Pancreas (tissue), 10 donors: ENCODE measurements at regions not wholly inside any gene's neighbourhood (a gene's known extent, or its start where the extent isn't known, plus 50 kb on each side); places are given as distances from the start of the nearest gene placed in this dataset.

Experiments
- ATAC-seq, 4 donors: fragments of 200-7000 bp; cut with Tn5 transposase; one replicate each; pipeline versions ENCODE4 v1.8.0 to v1.9.1; 2020; ENCODE audit warnings: mild to moderate bottlenecking in 4 of 4, moderate library complexity in 4 of 4
- DNase-seq, 6 donors: peaks; one replicate each; pipeline ENCODE4 v3.0.0-alpha.2; 2020
- FAIRE-seq: peaks from 2 replicates; lab custom pipeline; 2012; peaks lifted over from hg19 to GRCh38; lab: Jason Lieb, UNC
- H3K27ac ChIP-seq, 4 donors: fragments of 200-600 bp; sonication (generic); 1 replicate in 3 of 4; 2 replicates in 1 of 4; pipeline versions ENCODE4 v1.5.0 to v1.8.0; 2020
- H3K27me3 ChIP-seq, 4 donors: fragments of 200-600 bp; one replicate each; pipeline ENCODE4 v1.8.0; 2021
- H3K36me3 ChIP-seq, 3 donors: fragments of 200-600 bp; sonication (generic) in 1 of 3; one replicate each; pipeline versions ENCODE4 v1.5.0 to v1.8.0; 2020 to 2021
- H3K4me1 ChIP-seq, 3 donors: fragments of 200-600 bp; one replicate each; pipeline ENCODE4 v1.8.0; 2021
- H3K4me3 ChIP-seq, 4 donors: fragments of 200-600 bp; sonication (generic) in 2 of 4; one replicate each; pipeline versions ENCODE4 v1.5.0 to v1.8.0; 2020 to 2021
- H3K9me3 ChIP-seq, 4 donors: fragments of 200-600 bp; one replicate each; pipeline ENCODE4 v1.8.0; 2021
- CTCF ChIP-seq, 4 donors: fragments of 200-600 bp; sonication (generic) in 3 of 4; IDR thresholded peaks; one replicate each; pipeline versions ENCODE4 v1.5.0 to v1.8.0; 2021; ENCODE audit warnings: antibody characterized with exemption in 4 of 4
- WGBS, 2 donors: extraction: QIAGEN DNeasy Blood & Tissue Kit; methylation state at CpG; one replicate each; pipeline ENCODE4 v1.1.7; 2013; 5-methylcytosine and 5-hydroxymethylcytosine counted together
- intact Hi-C, 3 donors: fragments of 100-400 bp; cut with DNase I; formaldehyde crosslinking; loops; one replicate each; pipeline versions ENCODE4 v1.11.1 to v1.14.2; 2022
- donor health status: healthy with polysubstance abuse.
- donor health status: DM: no; HTN: no; CAD: no; lungs with moderate emphysema.
- donor health status: DM: no; HTN: no; CAD: no.
- donor health status: control.
- donor health status: control.
- donor health status: Bipolar disorder and iron deficiency.
- donor health status: DM: yes; HTN: yes; CAD: no.
- donor health status: DM: no; HTN: no; CAD: no.
- donor health status: DM: no; HTN: no; CAD: no.
- donor health status: DM: yes; HTN: yes; CAD: no.

GRCh38 chr3:18216996-18217395, 208.1 kb downstream of the SATB1 start:
- FAIRE-seq (no peak), DNase-seq (no peak), ATAC-seq (no peak)
- 63 to 66% methylated on average over 3 of the region's 3 CpGs for whole genome bisulfite sequencing, 2 donors
- TF ChIP-seq CTCF (IDR thresholded peaks at IDR 0.05): no peak
- no peak overlapping the region for H3K27ac ChIP-seq
- H3K4me3 ChIP-seq: no peak overlapping the region
- peaks cover 0 to 4% (median 0%) of the 10 kb centered on the region in 3 donors for H3K4me1 ChIP-seq
- no peaks in the 10 kb centered on the region for H3K9me3 ChIP-seq
- intact Hi-C loops: no loop called here
- H3K27me3 ChIP-seq: no peaks in the 10 kb centered on the region
- no peaks in the 10 kb centered on the region for H3K36me3 ChIP-seq

GRCh38 chr3:18215639-18216038, 209.5 kb downstream of the SATB1 start:
- no peak overlapping the region for H3K27ac ChIP-seq
- intact Hi-C loops: no loop called here
- H3K4me1 ChIP-seq: peaks cover 0 to 4% (median 0%) of the 10 kb centered on the region in 3 donors
- DNase-seq (no peak), FAIRE-seq (no peak), ATAC-seq (no peak)
- H3K36me3 ChIP-seq: no peaks in the 10 kb centered on the region
- H3K4me3 ChIP-seq: no peak overlapping the region
- no peaks in the 10 kb centered on the region for H3K27me3 ChIP-seq
- TF ChIP-seq CTCF (IDR thresholded peaks at IDR 0.05): no peak
- no peaks in the 10 kb centered on the region for H3K9me3 ChIP-seq

GRCh38 chr3:18211116-18211515, 214.0 kb downstream of the SATB1 start:
- Histone ChIP-seq H3K4me3 (no peak overlapping the region), H3K27me3 (no peaks in the 10 kb centered on the region), H3K27ac (no peak overlapping the region), H3K36me3 (no peaks in the 10 kb centered on the region), H3K9me3 (no peaks in the 10 kb centered on the region), H3K4me1 (no peaks in the 10 kb centered on the region)
- TF ChIP-seq CTCF (IDR thresholded peaks at IDR 0.05): no peak
- WGBS, 2 donors: 70 to 74% methylated on average over 1 of the region's 1 CpG
- FAIRE-seq: no peak
- ATAC-seq: no peak
- no peak for DNase-seq
- intact Hi-C loops: no loop called here

GRCh38 chr3:18208856-18209255, 216.3 kb downstream of the SATB1 start:
- FAIRE-seq (no peak), DNase-seq (no peak), ATAC-seq (no peak)
- 54 to 79% methylated on average over 3 of the region's 3 CpGs for WGBS, 2 donors
- intact Hi-C loops: no loop called here
- Histone ChIP-seq H3K9me3 (no peaks in the 10 kb centered on the region), H3K27ac (no peak overlapping the region), H3K4me3 (no peak overlapping the region), H3K4me1 (no peaks in the 10 kb centered on the region), H3K36me3 (no peaks in the 10 kb centered on the region), H3K27me3 (no peaks in the 10 kb centered on the region)
- TF ChIP-seq CTCF (IDR thresholded peaks at IDR 0.05): no peak

GRCh38 chr3:18208091-18208490, 217.0 kb downstream of the SATB1 start:
- Histone ChIP-seq H3K9me3 (no peaks in the 10 kb centered on the region), H3K4me1 (no peaks in the 10 kb centered on the region), H3K36me3 (no peaks in the 10 kb centered on the region), H3K4me3 (no peak overlapping the region), H3K27ac (no peak overlapping the region), H3K27me3 (no peaks in the 10 kb centered on the region)
- DNase-seq (no peak), ATAC-seq (no peak), FAIRE-seq (no peak)
- 56 to 60% methylated on average over 2 of the region's 2 CpGs for WGBS, 2 donors
- intact Hi-C loops: no loop called here
- TF ChIP-seq CTCF (IDR thresholded peaks at IDR 0.05): no peak
